ENCODE measurements at regions not wholly inside any gene's neighbourhood (a gene's known extent, or its start where the extent isn't known, plus 50 kb on each side); places are given as distances from the start of the nearest gene placed in this dataset.

DNA sequence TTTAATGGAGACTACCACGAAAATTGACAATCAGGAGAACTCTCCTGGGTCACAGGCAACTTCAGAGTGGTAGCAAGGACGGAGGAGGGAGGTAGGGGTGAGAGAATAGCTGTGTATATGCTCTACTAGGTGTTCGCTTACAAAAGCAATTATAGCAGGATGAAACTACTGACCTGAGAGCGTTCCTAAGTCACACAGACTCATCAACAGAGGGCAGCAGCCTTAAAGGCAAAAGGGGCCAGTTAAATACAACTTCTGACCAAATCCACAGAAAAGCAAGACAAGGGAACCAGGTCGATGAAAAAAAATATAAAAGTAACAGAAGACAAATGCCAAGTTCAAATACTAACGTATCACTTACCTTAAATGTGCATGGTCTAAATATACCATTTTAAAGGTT lies 894.6 kb downstream of the PLOD2 start:
- Histone ChIP-seq H3K36me3 (ENCODE audit: insufficient read depth, low read length) (no peaks in the 10 kb centered on the region), H3K27me3 (ENCODE audit: insufficient read depth, low read length) (no peaks in the 10 kb centered on the region), H3K4me3 (ENCODE audit: insufficient read depth, low read length) (no peak overlapping the region), H3K4me2 (ENCODE audit: insufficient read depth, low read length) (no peak overlapping the region), H3K9me3 (ENCODE audit: low read depth, low read length) (no peaks in the 10 kb centered on the region), H3K27ac (ENCODE audit: low read depth, low read length) (no peak overlapping the region), H4K20me1 (ENCODE audit: insufficient read depth, low read length) (no peaks in the 10 kb centered on the region), H2AFZ (ENCODE audit: low read length) (no peak overlapping the region), H3K4me1 (ENCODE audit: insufficient read depth, low read length) (no peaks in the 10 kb centered on the region), H3K79me2 (ENCODE audit: insufficient read depth, low read length) (no peaks in the 10 kb centered on the region)
- no peak for DNase-seq (ENCODE audit: insufficient read length, low spot score, missing footprints)
- TF ChIP-seq, protein P1, sequence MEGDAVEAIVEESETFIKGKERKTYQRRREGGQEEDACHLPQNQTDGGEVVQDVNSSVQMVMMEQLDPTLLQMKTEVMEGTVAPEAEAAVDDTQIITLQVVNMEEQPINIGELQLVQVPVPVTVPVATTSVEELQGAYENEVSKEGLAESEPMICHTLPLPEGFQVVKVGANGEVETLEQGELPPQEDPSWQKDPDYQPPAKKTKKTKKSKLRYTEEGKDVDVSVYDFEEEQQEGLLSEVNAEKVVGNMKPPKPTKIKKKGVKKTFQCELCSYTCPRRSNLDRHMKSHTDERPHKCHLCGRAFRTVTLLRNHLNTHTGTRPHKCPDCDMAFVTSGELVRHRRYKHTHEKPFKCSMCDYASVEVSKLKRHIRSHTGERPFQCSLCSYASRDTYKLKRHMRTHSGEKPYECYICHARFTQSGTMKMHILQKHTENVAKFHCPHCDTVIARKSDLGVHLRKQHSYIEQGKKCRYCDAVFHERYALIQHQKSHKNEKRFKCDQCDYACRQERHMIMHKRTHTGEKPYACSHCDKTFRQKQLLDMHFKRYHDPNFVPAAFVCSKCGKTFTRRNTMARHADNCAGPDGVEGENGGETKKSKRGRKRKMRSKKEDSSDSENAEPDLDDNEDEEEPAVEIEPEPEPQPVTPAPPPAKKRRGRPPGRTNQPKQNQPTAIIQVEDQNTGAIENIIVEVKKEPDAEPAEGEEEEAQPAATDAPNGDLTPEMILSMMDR (IDR thresholded peaks at IDR 0.05; ENCODE audit: extremely low read depth, low read depth, low read length): no peak

DNA sequence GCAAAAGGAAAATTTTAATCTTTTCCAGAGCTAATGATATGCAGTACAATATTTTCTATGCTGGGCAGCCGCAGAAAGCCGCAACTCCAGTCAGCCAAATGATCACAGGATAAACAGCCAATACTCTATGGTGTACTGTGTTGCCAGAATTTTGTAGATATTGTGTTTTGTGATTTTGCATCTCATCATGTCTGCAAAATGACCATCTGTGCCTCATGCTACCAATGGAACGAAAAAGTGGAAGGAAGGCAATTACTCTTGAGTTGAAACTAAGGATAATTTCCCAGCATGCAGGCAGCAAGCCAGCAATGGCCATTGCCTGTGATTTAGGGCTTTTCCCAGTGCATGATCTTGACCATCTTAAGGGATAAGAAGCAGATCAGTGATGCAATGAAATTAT lies 891.9 kb downstream of the PLOD2 start:
- Histone ChIP-seq H4K20me1 (ENCODE audit: insufficient read depth, low read length) (no peaks in the 10 kb centered on the region), H3K4me3 (ENCODE audit: insufficient read depth, low read length) (no peak overlapping the region), H3K4me2 (ENCODE audit: insufficient read depth, low read length) (no peak overlapping the region), H3K79me2 (ENCODE audit: insufficient read depth, low read length) (no peaks in the 10 kb centered on the region), H3K4me1 (ENCODE audit: insufficient read depth, low read length) (no peaks in the 10 kb centered on the region), H3K27ac (ENCODE audit: low read depth, low read length) (no peak overlapping the region), H3K9me3 (ENCODE audit: low read depth, low read length) (no peaks in the 10 kb centered on the region), H2AFZ (ENCODE audit: low read length) (no peak overlapping the region), H3K36me3 (ENCODE audit: insufficient read depth, low read length) (no peaks in the 10 kb centered on the region), H3K27me3 (ENCODE audit: insufficient read depth, low read length) (no peaks in the 10 kb centered on the region)
- TF ChIP-seq, protein P1 (IDR thresholded peaks at IDR 0.05; ENCODE audit: extremely low read depth, low read depth, low read length): no peak
- DNase-seq (ENCODE audit: insufficient read length, low spot score, missing footprints): no peak

DNA sequence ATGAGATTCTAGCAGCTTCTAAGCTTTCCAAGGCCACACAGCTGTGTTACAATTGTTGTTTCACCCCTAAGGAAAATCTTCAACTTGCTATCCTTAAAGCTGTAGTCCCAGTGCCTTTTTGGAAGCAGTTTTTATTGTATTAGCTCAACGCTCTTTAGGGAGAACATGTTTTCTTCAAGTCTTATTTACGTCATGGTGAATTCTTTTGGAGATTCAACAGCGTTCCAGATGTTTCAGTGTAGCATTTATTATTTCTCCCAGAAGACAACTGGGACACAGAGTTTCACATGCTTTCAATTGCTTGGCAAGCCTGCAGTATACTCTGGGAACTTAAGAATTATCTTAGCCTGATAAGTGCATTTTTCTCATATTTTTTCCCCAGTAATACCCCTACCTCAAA lies 888.3 kb downstream of the PLOD2 start:
- Histone ChIP-seq H3K36me3 (ENCODE audit: insufficient read depth, low read length) (no peaks in the 10 kb centered on the region), H3K4me1 (ENCODE audit: insufficient read depth, low read length) (no peaks in the 10 kb centered on the region), H2AFZ (ENCODE audit: low read length) (no peak overlapping the region), H3K4me3 (ENCODE audit: insufficient read depth, low read length) (no peak overlapping the region), H3K27ac (ENCODE audit: low read depth, low read length) (no peak overlapping the region), H3K9me3 (ENCODE audit: low read depth, low read length) (peaks cover 3% of the 10 kb centered on the region), H3K4me2 (ENCODE audit: insufficient read depth, low read length) (no peak overlapping the region), H3K79me2 (ENCODE audit: insufficient read depth, low read length) (no peaks in the 10 kb centered on the region), H3K27me3 (ENCODE audit: insufficient read depth, low read length) (no peaks in the 10 kb centered on the region), H4K20me1 (ENCODE audit: insufficient read depth, low read length) (no peaks in the 10 kb centered on the region)
- TF ChIP-seq, protein P1 (IDR thresholded peaks at IDR 0.05; ENCODE audit: extremely low read depth, low read depth, low read length): no peak
- no peak for DNase-seq (ENCODE audit: insufficient read length, low spot score, missing footprints)

DNA sequence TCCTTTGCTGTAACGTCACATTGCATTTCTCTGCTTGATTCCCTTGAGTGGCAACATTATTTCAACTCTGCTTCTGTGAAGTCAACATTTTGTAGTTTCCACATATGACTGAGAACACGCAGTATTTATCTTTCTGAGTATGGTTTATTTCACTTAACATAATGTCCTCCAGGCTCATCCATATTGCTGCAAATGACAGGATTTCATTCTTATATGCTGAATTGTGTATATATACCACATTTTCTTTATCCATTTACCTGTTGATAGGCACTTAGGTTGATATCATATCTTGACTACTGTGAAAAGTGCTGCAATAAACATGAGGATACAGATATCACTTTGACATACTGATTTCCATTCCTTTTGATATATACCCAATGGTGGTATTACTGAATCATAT lies 878.5 kb downstream of the PLOD2 start:
- TF ChIP-seq, protein P1 (IDR thresholded peaks at IDR 0.05; ENCODE audit: extremely low read depth, low read depth, low read length): no peak
- no peaks in the 10 kb centered on the region for H3K79me2 ChIP-seq (ENCODE audit: insufficient read depth, low read length)
- H3K4me3 ChIP-seq (ENCODE audit: insufficient read depth, low read length): no peak overlapping the region
- DNase-seq (ENCODE audit: insufficient read length, low spot score, missing footprints): no peak
- no peak overlapping the region for H2AFZ ChIP-seq (ENCODE audit: low read length)
- H3K9me3 ChIP-seq (ENCODE audit: low read depth, low read length): no peaks in the 10 kb centered on the region
- no peak overlapping the region for H3K27ac ChIP-seq (ENCODE audit: low read depth, low read length)
- H3K4me1 ChIP-seq (ENCODE audit: insufficient read depth, low read length): no peaks in the 10 kb centered on the region
- H3K36me3 ChIP-seq (ENCODE audit: insufficient read depth, low read length): no peaks in the 10 kb centered on the region
- no peak overlapping the region for H3K4me2 ChIP-seq (ENCODE audit: insufficient read depth, low read length)
- no peaks in the 10 kb centered on the region for H4K20me1 ChIP-seq (ENCODE audit: insufficient read depth, low read length)
- H3K27me3 ChIP-seq (ENCODE audit: insufficient read depth, low read length): no peaks in the 10 kb centered on the region

All from osteoblast (primary cell).